Loucy (cell line): ENCODE measurements at regions not wholly inside any gene's neighbourhood (a gene's known extent, or its start where the extent isn't known, plus 50 kb on each side); places are given as distances from the start of the nearest gene placed in this dataset.

Experiments
- H2AFZ ChIP-seq: fragments of 200-600 bp; sonication (generic); 2 replicates; pipeline ENCODE4 v1.6.0; 2016; ENCODE audit warnings: antibody characterized with exemption, mild to moderate bottlenecking, low read length, moderate library complexity
- H3F3A ChIP-seq: fragments of 200-600 bp; 2 replicates; pipeline ENCODE4 v1.6.0; 2016; ENCODE audit warnings: antibody characterized with exemption, low read depth, mild to moderate bottlenecking
- H3K27me3 ChIP-seq: fragments of 200-600 bp; sonication (generic); 2 replicates; pipeline ENCODE4 v1.6.1; 2014; ENCODE audit warnings: low read length, mild to moderate bottlenecking; ENCODE audit not compliant: insufficient read depth, poor library complexity, severe bottlenecking
- H3K36me3 ChIP-seq: fragments of 200-600 bp; sonication (generic); 2 replicates; pipeline ENCODE4 v1.6.1; 2016; ENCODE audit warnings: low read length; ENCODE audit not compliant: insufficient read depth
- H3K4me1 ChIP-seq: fragments of 200-600 bp; sonication (generic); 2 replicates; pipeline ENCODE4 v1.5.1; 2014; ENCODE audit warnings: low read length, mild to moderate bottlenecking; ENCODE audit not compliant: insufficient read depth, poor library complexity, severe bottlenecking
- H3K4me2 ChIP-seq: fragments of 200-600 bp; sonication (generic); 2 replicates; pipeline ENCODE4 v1.6.0; 2014; ENCODE audit warnings: antibody characterized with exemption, low read length, low read depth, mild to moderate bottlenecking; ENCODE audit not compliant: poor library complexity, severe bottlenecking
- H3K4me3 ChIP-seq: fragments of 200-600 bp; sonication (generic); 2 replicates; pipeline ENCODE4 v1.5.1; 2014; ENCODE audit warnings: low read length, mild to moderate bottlenecking, mixed read lengths; ENCODE audit not compliant: poor library complexity, severe bottlenecking
- H3K79me2 ChIP-seq: fragments of 200-600 bp; sonication (generic); 2 replicates; pipeline ENCODE4 v1.6.1; 2014; ENCODE audit warnings: low read length; ENCODE audit not compliant: insufficient read depth
- H3K9ac ChIP-seq: fragments of 200-600 bp; sonication (generic); 2 replicates; pipeline ENCODE4 v1.6.0; 2014; ENCODE audit warnings: mild to moderate bottlenecking, low read depth, low read length, moderate library complexity; ENCODE audit not compliant: poor library complexity, severe bottlenecking
- H3K9me2 ChIP-seq: fragments of 200-600 bp; sonication (generic); replicated peaks from 2 replicates; pipeline ENCODE4 v1.6.1; 2016; ENCODE audit warnings: low read depth, low read length, mixed read lengths
- H3K9me3 ChIP-seq: fragments of 200-600 bp; sonication (generic); 2 replicates; pipeline ENCODE4 v1.6.1; 2014; ENCODE audit warnings: mild to moderate bottlenecking, antibody characterized with exemption, low read length, low read depth; ENCODE audit not compliant: insufficient read depth
- H4K20me1 ChIP-seq: fragments of 200-600 bp; sonication (generic); 2 replicates; pipeline ENCODE4 v1.6.0; 2014; ENCODE audit warnings: antibody characterized with exemption, low read length, mild to moderate bottlenecking; ENCODE audit not compliant: insufficient read depth, poor library complexity, severe bottlenecking
- EZH2phosphoT487 ChIP-seq: fragments of 200-600 bp; IDR thresholded peaks from 2 replicates; pipeline ENCODE4 v1.6.1; 2018; ENCODE audit warnings: antibody characterized with exemption, mild to moderate bottlenecking, moderate library complexity, borderline replicate concordance
- TF ChIP-seq, protein P1 (sequence below): fragments of 200-600 bp; sonication (generic); conservative IDR thresholded peaks from 2 replicates; pipeline ENCODE4 v1.5.1; 2014; ENCODE audit warnings: mild to moderate bottlenecking, antibody characterized with exemption, low read length

DNA sequence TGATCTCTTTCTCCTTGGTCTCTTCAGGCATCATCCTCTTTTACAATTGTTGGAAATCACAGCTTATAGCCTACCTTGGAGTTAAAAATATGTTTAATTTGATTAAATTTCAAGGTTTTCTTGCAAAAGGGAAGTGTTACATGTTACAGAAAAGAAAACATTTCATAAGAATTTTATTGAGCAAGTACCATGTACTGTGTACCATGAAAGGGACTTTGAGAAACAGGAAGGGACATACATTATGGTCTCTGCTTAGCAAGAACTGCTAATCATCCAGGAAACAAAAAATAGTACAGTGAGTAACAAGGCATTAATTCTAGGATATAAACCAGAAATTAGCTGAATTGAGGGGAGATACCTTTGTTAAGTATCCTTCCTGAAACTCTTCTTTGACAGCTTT, 145.3 kb upstream of the SPACA1 start:
- no peak overlapping the region for H3K9ac ChIP-seq
- peaks cover 3% of the 10 kb centered on the region for H3K4me1 ChIP-seq
- no peak for TF ChIP-seq EZH2phosphoT487
- TF ChIP-seq, protein P1, sequence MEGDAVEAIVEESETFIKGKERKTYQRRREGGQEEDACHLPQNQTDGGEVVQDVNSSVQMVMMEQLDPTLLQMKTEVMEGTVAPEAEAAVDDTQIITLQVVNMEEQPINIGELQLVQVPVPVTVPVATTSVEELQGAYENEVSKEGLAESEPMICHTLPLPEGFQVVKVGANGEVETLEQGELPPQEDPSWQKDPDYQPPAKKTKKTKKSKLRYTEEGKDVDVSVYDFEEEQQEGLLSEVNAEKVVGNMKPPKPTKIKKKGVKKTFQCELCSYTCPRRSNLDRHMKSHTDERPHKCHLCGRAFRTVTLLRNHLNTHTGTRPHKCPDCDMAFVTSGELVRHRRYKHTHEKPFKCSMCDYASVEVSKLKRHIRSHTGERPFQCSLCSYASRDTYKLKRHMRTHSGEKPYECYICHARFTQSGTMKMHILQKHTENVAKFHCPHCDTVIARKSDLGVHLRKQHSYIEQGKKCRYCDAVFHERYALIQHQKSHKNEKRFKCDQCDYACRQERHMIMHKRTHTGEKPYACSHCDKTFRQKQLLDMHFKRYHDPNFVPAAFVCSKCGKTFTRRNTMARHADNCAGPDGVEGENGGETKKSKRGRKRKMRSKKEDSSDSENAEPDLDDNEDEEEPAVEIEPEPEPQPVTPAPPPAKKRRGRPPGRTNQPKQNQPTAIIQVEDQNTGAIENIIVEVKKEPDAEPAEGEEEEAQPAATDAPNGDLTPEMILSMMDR: no peak

DNA sequence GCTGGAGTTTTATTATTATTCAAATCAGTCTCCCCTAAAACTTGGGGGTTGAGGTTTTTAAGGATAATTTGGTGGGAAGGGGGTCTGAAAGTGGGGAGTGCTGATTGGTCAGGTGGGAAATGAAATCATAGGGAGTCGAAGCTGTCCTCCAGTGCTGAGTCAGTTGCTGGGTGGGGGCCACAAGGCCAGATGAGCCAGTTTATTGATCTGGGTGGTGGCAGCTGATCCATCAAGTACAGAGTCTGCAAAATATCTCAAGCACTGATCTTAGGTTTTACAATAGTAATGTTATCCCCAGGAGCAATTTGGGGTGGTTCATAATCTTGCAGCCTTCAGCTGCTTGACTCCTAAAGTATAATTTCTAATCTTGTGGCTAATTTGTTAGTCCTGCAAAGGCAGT, 146.0 kb upstream of the SPACA1 start:
- no peaks in the 10 kb centered on the region for H3K27me3 ChIP-seq
- no peak overlapping the region for H3K9ac ChIP-seq
- H3K79me2 ChIP-seq: no peaks in the 10 kb centered on the region
- TF ChIP-seq, protein P1: no peak
- TF ChIP-seq EZH2phosphoT487: no peak
- H3K4me3 ChIP-seq: no peak overlapping the region
- no peaks in the 10 kb centered on the region for H3K9me3 ChIP-seq
- H3K36me3 ChIP-seq: no peaks in the 10 kb centered on the region
- H3F3A ChIP-seq: no peaks in the 10 kb centered on the region
- H2AFZ ChIP-seq: no peak overlapping the region
- no peaks in the 10 kb centered on the region for H4K20me1 ChIP-seq
- no peaks in the 10 kb centered on the region for H3K4me1 ChIP-seq
- no peaks in the 10 kb centered on the region for H3K9me2 ChIP-seq
- no peak overlapping the region for H3K4me2 ChIP-seq

More for the DNA sequence above, 145.3 kb upstream of the SPACA1 start:
- Histone ChIP-seq H3K79me2 (no peaks in the 10 kb centered on the region), H3K4me2 (no peak overlapping the region), H3K9me3 (no peaks in the 10 kb centered on the region), H3K27me3 (no peaks in the 10 kb centered on the region), H3F3A (no peaks in the 10 kb centered on the region), H3K4me3 (no peak overlapping the region), H3K9me2 (no peaks in the 10 kb centered on the region), H3K36me3 (no peaks in the 10 kb centered on the region), H4K20me1 (no peaks in the 10 kb centered on the region), H2AFZ (no peak overlapping the region)

DNA sequence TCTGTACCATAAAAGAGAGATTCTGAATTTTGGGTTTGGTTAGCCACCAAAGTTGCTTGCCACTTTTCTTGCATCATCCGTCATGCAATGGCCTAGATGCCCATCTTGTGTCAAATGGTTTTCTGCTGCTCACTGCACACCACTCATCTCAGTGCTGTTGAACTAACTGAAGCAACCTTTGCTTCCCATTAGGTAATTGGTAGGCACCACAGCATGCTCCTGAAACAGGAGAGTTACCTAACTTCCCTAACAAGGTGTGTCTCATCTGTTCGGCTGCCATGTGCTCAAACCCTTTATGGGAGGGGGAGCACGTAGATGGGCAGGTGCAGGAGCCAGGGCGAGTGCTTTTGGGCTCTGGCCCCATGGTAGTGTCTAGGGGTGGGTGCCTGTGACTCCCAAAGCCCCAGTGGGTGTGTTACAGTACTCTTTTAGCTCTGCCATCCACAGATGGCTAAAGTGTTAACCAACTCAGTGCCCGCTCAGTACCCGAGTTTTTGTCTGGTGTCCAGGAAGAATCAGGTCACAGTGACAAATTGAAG, 147.4 kb upstream of the SPACA1 start:
- Histone ChIP-seq H3K9me3 (no peaks in the 10 kb centered on the region), H3F3A (no peaks in the 10 kb centered on the region), H3K9me2 (no peaks in the 10 kb centered on the region), H3K36me3 (no peaks in the 10 kb centered on the region), H3K9ac (no peak overlapping the region), H3K4me3 (no peak overlapping the region), H3K4me2 (no peak overlapping the region), H2AFZ (no peak overlapping the region), H3K27me3 (no peaks in the 10 kb centered on the region), H3K4me1 (no peaks in the 10 kb centered on the region), H4K20me1 (no peaks in the 10 kb centered on the region), H3K79me2 (no peaks in the 10 kb centered on the region)
- no peak for TF ChIP-seq EZH2phosphoT487
- TF ChIP-seq, protein P1: no peak
